ENCODE measurements at regions not wholly inside any gene's neighbourhood (a gene's known extent, or its start where the extent isn't known, plus 50 kb on each side); places are given as distances from the start of the nearest gene placed in this dataset.
A peak's percentile ranks its signal among the peaks of the same experiment; 100 is the strongest.

- DNase-seq: no peak
These were observed 425.8 kb upstream of the MYT1L start for GRCh38 chr2:2756886-2757285.

GRCh38 chr2:2755990-2756389, 424.9 kb upstream of the MYT1L start:
- no peak for DNase-seq

GRCh38 chr2:2754940-2755339, 423.9 kb upstream of the MYT1L start:
- no peak for DNase-seq

GRCh38 chr2:2751715-2752315, 420.7 kb upstream of the MYT1L start:
- no peak for DNase-seq

- DNase-seq: no peak
These were observed 420.0 kb upstream of the MYT1L start for GRCh38 chr2:2750867-2751714.

GRCh38 chr2:2749206-2749598, 418.1 kb upstream of the MYT1L start:
- DNase-seq: no peak

GRCh38 chr2:2748399-2749205, 417.5 kb upstream of the MYT1L start:
- DNase-seq: no peak

- no peak for DNase-seq
These were observed 416.8 kb upstream of the MYT1L start for GRCh38 chr2:2747797-2748301.

GRCh38 chr2:2746731-2747130, 415.7 kb upstream of the MYT1L start:
- DNase-seq: no peak

- no peak for DNase-seq
These were observed 414.1 kb upstream of the MYT1L start for GRCh38 chr2:2744958-2745715.

GRCh38 chr2:2744107-2744506, 413.0 kb upstream of the MYT1L start:
- no peak for DNase-seq

- DNase-seq: peak; percentile 69
These were observed 412.1 kb upstream of the MYT1L start for GRCh38 chr2:2743164-2743571.

- DNase-seq: no peak
These were observed 411.7 kb upstream of the MYT1L start for GRCh38 chr2:2742726-2743125.

GRCh38 chr2:2740238-2740775, 409.2 kb upstream of the MYT1L start:
- DNase-seq: no peak

GRCh38 chr2:2739231-2739795, 408.2 kb upstream of the MYT1L start:
- DNase-seq: no peak

- no peak for DNase-seq
These were observed 407.6 kb upstream of the MYT1L start for GRCh38 chr2:2738684-2739083.

GRCh38 chr2:2738276-2738675, 407.2 kb upstream of the MYT1L start:
- no peak for DNase-seq

- peak; percentile 61 for DNase-seq
These were observed 404.0 kb upstream of the MYT1L start for GRCh38 chr2:2735041-2735440.

GRCh38 chr2:2734308-2734707, 403.2 kb upstream of the MYT1L start:
- no peak for DNase-seq

GRCh38 chr2:2733818-2734217, 402.7 kb upstream of the MYT1L start:
- no peak for DNase-seq

- DNase-seq: no peak
These were observed 401.4 kb upstream of the MYT1L start for GRCh38 chr2:2732331-2733119.
